ENCODE measurements at regions not wholly inside any gene's neighbourhood (a gene's known extent, or its start where the extent isn't known, plus 50 kb on each side); places are given as distances from the start of the nearest gene placed in this dataset.

DNA sequence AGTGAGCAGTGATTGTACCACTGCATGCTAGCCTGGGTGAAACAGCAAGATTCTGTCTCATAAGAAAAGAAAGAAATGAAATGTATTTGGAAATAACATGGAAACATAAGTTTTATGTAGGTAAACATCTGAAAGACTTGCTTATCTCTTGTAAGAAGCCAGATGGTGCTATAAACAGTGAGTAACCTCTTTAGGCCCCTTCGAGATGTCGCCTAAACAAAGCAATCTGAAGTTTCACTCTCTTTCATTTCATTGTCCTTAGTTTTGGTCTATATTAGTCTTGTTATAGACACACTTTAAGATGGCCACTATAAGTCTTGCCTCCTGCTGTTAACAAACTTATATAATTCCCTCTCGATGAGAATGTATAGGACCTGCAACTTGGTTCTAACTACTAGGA is 472.6 kb upstream of the ATP2B1 start:
- no peak overlapping the region for H3K4me3 ChIP-seq
- H3K9me3 ChIP-seq, result peaks cover 0 to 11% (median 4%) of the 10 kb centered on the region in 4 donors
- 85 to 91% (median 89%) methylated on average over 3 of the region's 3 CpGs for WGBS, 5 donors
- intact Hi-C loops (cut with DNase I; ENCODE audit: low total_unique reads), result no loop called here
- DNase-seq, result no peak
- H3K4me1 ChIP-seq, result no peaks in the 10 kb centered on the region
- H3K27ac ChIP-seq, result no peak overlapping the region
- H3K27me3 ChIP-seq, result no peaks in the 10 kb centered on the region
- H3K36me3 ChIP-seq, result no peaks in the 10 kb centered on the region
- TF ChIP-seq, protein P1, sequence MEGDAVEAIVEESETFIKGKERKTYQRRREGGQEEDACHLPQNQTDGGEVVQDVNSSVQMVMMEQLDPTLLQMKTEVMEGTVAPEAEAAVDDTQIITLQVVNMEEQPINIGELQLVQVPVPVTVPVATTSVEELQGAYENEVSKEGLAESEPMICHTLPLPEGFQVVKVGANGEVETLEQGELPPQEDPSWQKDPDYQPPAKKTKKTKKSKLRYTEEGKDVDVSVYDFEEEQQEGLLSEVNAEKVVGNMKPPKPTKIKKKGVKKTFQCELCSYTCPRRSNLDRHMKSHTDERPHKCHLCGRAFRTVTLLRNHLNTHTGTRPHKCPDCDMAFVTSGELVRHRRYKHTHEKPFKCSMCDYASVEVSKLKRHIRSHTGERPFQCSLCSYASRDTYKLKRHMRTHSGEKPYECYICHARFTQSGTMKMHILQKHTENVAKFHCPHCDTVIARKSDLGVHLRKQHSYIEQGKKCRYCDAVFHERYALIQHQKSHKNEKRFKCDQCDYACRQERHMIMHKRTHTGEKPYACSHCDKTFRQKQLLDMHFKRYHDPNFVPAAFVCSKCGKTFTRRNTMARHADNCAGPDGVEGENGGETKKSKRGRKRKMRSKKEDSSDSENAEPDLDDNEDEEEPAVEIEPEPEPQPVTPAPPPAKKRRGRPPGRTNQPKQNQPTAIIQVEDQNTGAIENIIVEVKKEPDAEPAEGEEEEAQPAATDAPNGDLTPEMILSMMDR (IDR thresholded peaks at IDR 0.05), result no peak
- no peak for TF ChIP-seq POLR2AphosphoS5 (IDR thresholded peaks at IDR 0.05)
- no peak for TF ChIP-seq POLR2A (IDR thresholded peaks at IDR 0.05)
- TF ChIP-seq EP300 (IDR thresholded peaks at IDR 0.05), result no peak

DNA sequence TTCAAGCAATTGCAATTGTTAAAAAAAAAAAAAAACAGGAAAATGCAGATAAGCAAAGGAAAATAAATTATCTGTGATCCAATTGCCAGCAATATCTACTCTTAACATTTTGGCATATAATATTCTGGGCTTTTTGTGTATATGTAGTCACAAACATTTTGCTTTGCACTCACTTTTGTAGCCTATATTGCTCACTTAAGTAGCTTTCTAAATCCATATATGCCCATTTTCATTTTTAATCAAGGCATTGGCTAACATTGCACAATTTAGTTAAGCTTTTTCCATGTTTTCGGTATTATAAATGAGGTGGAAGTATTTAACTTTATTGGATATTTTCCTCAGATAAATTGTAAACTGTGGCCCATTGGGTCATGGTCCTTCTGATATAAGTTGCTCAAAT is 466.3 kb upstream of the ATP2B1 start:
- H3K36me3 ChIP-seq, result no peaks in the 10 kb centered on the region
- intact Hi-C loops (cut with DNase I; ENCODE audit: low total_unique reads), result no loop called here
- no peaks in the 10 kb centered on the region for H3K9me3 ChIP-seq
- H3K4me1 ChIP-seq, result no peaks in the 10 kb centered on the region
- H3K27me3 ChIP-seq, result no peaks in the 10 kb centered on the region
- H3K27ac ChIP-seq, result no peak overlapping the region
- no peak for TF ChIP-seq POLR2AphosphoS5 (IDR thresholded peaks at IDR 0.05)
- TF ChIP-seq EP300 (IDR thresholded peaks at IDR 0.05), result no peak
- TF ChIP-seq POLR2A (IDR thresholded peaks at IDR 0.05), result no peak
- TF ChIP-seq, protein P1 (IDR thresholded peaks at IDR 0.05), result no peak
- WGBS, 5 donors, result 95 to 100% (median 96%) methylated on average over 1 of the region's 1 CpG
- H3K4me3 ChIP-seq, result no peak overlapping the region
- no peak for DNase-seq

DNA sequence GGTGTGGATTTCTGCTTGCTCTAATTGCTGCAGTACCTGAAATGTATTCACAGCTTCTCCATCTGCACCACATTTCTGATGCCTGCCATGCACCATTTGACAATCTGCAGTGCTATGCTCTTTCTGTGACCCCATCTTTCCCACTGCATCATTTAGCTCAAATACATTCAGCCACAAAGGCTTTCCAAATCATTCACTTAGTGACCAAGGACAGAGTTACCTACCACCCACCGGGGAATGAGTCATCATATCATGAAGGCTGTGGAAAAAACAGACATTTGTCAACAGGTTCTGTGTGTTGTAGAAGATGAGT is 465.5 kb upstream of the ATP2B1 start:
- Histone ChIP-seq H3K27ac (no peak overlapping the region), H3K9me3 (no peaks in the 10 kb centered on the region), H3K4me1 (no peaks in the 10 kb centered on the region), H3K27me3 (no peaks in the 10 kb centered on the region), H3K36me3 (no peaks in the 10 kb centered on the region), H3K4me3 (no peak overlapping the region)
- TF ChIP-seq POLR2AphosphoS5 (IDR thresholded peaks at IDR 0.05), result no peak
- TF ChIP-seq, protein P1 (IDR thresholded peaks at IDR 0.05), result no peak
- intact Hi-C loops (cut with DNase I; ENCODE audit: low total_unique reads), result no loop called here
- peak in 1 of 2 donors; percentile 39 for DNase-seq
- 36 to 61% (median 42%) methylated on average over 1 of the region's 1 CpG for WGBS, 5 donors

DNA sequence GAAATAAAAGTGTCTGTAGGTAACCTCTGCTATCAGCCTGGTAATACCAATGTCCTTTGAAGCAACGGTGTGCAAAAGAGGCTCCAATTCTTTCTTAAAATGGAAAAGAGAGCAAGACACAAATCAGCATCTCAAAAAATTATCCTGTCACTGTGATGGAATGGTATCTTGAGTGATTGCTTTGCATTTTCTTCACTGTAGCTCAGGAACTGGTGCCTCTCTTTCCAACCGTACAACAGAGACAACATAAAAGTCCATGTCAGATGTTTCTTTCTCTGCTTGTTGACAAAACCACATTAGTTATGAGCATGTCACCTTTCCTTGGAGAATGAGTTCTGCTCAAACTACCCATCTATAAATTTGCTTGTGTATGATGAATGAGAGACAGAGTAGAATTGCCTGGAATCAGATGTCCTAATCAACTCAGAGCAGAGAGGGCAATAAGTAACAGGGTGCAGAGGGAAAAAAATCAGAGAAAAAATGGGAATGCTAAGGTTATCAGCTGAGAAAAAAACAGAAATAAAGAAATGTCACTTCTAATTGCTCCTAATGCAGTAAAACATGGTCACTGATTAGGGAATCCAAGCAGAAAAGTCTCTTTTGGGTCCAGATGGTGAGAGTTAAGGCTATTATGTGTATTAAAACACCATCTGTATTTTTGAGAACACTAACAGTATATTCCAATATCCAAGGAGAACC is 465.0 kb upstream of the ATP2B1 start:
- Histone ChIP-seq H3K4me3 (no peak overlapping the region), H3K27ac (no peak overlapping the region), H3K27me3 (no peaks in the 10 kb centered on the region), H3K4me1 (no peaks in the 10 kb centered on the region), H3K9me3 (no peaks in the 10 kb centered on the region), H3K36me3 (no peaks in the 10 kb centered on the region)
- TF ChIP-seq POLR2A (IDR thresholded peaks at IDR 0.05) (no peak), POLR2AphosphoS5 (IDR thresholded peaks at IDR 0.05) (no peak), EP300 (IDR thresholded peaks at IDR 0.05) (no peak)
- TF ChIP-seq, protein P1 (IDR thresholded peaks at IDR 0.05), result no peak
- 78 to 93% (median 79%) methylated on average over 2 of the region's 2 CpGs for WGBS, 5 donors
- no peak for DNase-seq
- intact Hi-C loops (cut with DNase I; ENCODE audit: low total_unique reads), result no loop called here

All from stomach (tissue), 8 donors.